GM21576 (cell line): ENCODE measurements at regions not wholly inside any gene's neighbourhood (a gene's known extent, or its start where the extent isn't known, plus 50 kb on each side); places are given as distances from the start of the nearest gene placed in this dataset.

Source experiments
- ATAC-seq: cut with Tn5 transposase; IDR thresholded peaks from one replicate; pipeline ENCODE4 v1.9.1; 2021; ENCODE audit warnings: mild to moderate bottlenecking, moderate library complexity; ENCODE audit not compliant: unreplicated experiment

DNA sequence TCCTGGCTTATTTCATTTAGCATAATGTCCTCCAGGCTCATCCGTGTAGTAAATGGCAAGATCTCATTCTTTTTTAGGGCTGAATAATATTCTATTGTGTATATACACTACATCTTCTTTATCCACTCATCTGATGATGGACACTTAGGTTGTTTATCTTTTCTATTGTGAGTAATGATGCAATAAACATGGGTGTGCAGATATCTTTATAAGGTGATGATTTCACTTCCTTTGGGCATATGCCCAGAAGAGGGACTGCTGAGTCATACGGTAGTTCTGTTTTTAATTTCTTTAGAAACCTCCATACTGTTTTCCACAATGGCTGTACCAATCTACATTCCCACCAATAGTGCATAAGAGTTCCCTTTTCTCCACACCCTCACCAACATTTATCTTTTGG, 317.6 kb upstream of the CNKSR2 start:
- ATAC-seq = no peak

- ATAC-seq = no peak
Measured at GRCh38 chrX:21047034-21047455, 327.2 kb upstream of the CNKSR2 start.

DNA sequence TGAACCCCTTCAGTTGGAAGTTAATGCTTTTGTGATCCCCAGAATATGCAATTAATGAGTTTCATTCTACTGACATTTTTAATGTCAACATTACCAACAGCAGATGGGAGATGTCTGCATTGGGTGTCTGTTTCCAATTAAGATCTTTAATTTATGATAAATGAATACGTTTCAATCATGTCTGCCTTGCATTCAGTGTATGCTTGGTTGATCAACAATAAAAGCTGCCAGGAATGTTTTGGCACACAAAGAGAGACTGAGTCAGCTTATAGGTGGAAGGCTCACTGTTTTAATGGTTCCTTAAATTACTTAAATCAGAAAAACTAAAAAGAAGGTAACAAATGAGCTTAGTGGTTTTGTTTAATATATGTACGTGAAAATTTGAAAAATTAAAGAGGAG, 359.9 kb upstream of the CNKSR2 start:
- ATAC-seq = no peak

GRCh38 chrX:21004835-21005234, 369.4 kb upstream of the CNKSR2 start:
- ATAC-seq = no peak

DNA sequence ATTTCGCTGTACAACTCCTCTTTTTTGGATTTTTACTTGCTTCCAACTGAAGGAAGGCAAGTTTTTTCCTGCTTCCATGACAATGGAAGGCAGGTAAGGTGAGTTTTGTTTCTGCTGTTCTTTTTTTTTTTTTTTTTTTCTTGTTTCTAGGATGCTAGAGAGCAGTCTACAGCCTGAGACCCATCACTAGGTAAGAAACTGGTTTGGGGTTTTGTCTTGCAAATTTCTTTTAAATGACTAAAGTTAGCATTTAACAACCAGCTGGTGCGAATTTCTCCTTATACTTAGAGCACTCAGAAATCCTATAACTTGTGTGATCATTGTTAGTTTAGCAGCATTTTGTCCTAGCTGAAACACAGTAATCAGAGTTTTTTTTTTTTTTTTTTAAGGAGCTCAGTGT, 378.4 kb upstream of the CNKSR2 start:
- no peak for ATAC-seq

GRCh38 chrX:20989361-20989760, 384.9 kb upstream of the CNKSR2 start:
- no peak for ATAC-seq

DNA sequence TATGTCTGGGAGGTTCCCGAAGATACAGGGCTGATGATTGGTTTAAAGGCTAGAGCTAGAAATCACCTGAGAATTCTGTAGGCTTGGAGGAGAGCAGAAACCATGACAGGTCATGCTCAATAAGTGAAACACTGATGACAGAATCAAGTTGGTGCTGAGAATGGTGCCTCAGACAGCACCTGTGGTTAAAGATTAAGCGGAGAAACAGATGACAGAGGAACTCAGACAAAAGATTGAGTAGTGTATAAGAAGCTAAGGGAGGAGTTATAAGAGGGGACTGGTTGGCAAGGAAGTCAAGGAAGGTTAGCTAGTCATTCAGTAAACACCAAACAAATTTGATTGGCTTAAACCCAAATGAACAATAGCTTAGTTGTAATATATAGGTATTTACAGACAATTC, 385.4 kb upstream of the CNKSR2 start:
- ATAC-seq = no peak

DNA sequence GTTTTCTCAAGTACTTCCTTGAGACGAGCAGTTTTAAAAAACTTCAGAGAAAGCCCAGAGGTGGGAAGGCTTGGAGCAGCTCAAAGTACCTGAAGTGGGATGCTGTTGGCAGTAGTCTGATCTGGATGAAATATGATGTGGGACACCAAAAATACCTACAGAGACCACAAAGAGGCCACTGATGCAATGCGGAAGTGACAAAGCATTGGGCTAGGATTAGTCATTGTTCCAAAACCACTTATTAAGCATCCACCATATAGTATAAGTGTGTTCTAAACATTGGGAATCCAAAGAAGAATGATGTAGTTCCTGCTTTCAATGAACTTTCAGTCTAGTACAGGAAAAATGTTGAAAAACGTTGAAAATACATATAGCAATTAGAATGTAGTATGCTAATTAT, 386.1 kb upstream of the CNKSR2 start:
- ATAC-seq = no peak

GRCh38 chrX:20980426-20980825, 393.8 kb upstream of the CNKSR2 start:
- no peak for ATAC-seq

- ATAC-seq = no peak
Measured at GRCh38 chrX:20974326-20974725, 399.9 kb upstream of the CNKSR2 start.

DNA sequence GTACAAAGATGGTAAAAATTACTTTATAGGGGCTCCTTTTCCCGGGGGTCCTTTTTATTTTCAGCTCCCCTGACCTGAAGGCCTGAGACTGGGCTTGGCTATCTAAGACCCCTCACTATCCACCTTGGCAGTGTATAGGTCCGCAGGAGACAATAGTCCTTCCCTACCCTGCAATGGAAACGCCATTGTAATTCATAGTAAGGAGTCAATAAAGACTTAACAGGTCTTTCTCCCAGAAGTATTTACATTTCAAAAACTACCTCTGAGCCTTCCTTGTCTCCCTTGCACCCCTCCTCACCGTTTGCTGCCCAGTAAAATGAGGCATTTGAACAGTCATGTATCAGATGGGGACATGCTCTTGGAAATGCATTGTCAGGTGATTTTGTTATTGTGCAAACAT, 401.2 kb upstream of the CNKSR2 start:
- ATAC-seq = no peak

GRCh38 chrX:20971250-20971649, 403.0 kb upstream of the CNKSR2 start:
- no peak for ATAC-seq

- ATAC-seq = no peak
Measured at GRCh38 chrX:20969565-20969964, 404.7 kb upstream of the CNKSR2 start.

DNA sequence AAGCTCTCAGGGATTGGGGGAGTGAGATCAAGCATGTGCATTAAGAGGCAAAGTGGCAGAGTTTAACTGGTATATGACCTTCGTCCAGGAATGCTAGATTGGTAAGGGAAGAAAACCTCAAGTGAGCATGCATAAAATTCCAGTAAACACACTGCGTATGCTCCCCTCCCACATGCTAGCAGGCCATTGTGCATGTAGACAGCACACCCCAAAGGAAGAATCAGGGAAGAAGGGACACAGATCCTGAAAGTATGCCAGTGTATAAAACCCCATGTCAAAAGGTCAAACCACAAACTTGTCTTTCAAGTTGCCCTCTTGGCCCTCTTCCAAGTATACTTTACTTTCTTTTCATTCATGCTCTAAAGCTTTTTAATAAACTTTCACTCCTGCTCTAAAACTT, 405.2 kb upstream of the CNKSR2 start:
- ATAC-seq = no peak

DNA sequence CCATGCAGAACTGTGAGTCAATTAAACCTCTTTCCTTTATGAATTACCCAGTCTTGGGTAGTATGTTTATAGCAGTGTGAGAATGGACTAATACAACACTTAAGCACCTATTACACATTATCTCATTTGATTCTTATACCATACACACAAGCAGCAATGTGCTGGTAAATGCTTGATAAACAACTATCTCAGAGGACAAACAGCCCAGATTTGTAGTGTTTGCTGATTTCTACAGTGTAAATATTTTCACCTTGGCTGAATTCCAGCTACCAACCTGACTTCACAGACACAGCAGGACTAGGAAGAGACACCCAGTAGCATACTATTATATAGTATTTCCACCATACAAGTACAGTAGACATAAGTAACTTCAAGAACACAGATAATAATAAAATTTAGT, 406.5 kb upstream of the CNKSR2 start:
- no peak for ATAC-seq

DNA sequence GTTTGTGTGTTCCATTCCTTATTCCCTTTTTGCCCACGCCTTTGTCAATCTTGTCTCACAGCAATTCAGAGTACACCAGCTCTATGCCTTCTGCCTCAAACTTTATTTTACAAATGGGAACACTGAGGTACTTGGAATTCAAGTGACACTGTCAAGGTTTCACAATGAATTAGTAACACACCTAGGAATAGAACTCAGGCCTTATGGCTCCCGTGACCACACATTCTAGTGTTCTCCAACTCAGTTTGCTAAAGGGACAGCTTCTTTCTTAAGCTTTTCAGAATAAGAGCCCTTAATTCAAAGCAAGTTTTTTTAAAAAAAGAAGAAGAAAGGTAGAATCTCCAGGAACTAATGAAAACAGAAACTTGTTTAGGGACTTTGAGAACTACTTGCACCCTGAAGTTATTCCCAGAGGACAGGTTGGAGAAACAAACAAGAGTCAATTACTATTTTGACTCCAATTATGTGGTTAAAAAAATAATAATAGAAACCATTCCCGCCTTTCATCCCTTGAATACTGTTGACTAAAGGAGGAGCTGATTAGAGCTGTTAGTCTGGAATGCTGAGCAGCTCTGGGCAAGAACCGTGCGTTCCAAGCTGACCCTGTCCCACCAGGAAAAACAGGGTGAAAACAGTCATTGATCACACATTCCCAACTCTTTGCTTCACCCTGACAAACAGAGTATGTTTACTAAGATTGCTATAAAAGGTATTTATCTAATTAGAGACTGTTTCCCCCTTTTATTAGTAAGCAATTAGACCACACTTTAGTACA, 408.8 kb upstream of the CNKSR2 start:
- no peak for ATAC-seq

DNA sequence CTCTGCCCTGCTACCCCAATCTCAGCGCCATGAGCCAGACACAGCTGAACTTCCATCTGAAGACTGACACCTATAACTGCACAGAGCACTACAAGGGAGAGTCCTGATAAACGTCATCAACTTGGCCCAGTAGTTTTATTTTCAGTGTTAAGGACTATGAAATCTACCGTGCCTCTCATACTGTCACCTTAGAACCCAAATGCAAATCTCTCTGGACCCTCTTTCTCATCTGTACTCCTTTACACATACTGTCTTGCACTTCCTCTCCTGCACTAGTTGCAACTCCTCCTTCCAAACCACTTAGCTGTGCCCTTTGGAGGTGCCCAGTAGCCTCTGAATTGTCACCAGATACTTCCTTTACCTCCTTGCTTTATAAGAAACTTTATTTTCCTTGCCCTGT, 420.2 kb upstream of the CNKSR2 start:
- ATAC-seq = no peak

DNA sequence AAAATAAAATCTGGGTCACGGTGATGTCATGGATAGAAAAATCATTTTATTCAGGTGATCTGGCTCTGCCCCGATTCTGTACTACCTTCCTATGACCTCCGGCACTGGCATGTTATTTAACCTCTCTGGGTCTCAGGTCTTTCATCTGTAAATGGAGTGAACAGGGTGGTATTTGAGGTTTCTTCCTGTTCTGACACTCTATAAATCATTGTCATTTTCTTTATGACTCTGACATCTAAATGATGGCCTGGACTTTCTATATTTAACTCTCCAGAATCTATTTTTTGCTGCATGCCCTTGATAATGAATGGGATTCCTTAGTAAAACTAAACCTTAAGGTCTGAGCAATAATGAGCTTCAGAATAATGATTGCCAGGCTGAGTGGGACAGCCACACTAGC, 422.0 kb upstream of the CNKSR2 start:
- no peak for ATAC-seq

- no peak for ATAC-seq
Measured at GRCh38 chrX:20951016-20951810, 423.0 kb upstream of the CNKSR2 start.

GRCh38 chrX:20947411-20947912, 426.8 kb upstream of the CNKSR2 start:
- ATAC-seq = no peak

- ATAC-seq = no peak
Measured at GRCh38 chrX:20913760-20914159, 460.5 kb upstream of the CNKSR2 start.

DNA sequence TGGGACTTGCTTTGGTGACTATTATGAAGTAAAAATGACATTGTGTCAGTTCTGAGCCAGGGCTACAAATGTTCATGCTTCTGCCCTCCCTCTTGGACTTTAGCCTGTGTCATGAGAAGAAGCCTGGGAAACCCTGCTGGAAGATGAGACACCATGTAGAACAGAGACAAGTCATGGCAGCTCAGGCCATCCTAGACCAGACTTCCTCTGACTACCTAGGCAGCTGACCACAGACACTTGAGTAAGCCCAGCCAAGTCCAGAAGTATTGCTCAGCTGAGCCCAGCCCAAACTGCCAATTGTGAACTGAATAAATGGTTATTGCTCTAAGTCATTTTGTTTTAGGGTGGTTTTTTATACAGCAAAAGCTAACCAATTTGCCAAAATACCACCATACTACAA, 467.6 kb upstream of the CNKSR2 start:
- ATAC-seq = no peak
